GM12874 (cell line): ENCODE measurements at regions not wholly inside any gene's neighbourhood (a gene's known extent, or its start where the extent isn't known, plus 50 kb on each side); places are given as distances from the start of the nearest gene placed in this dataset.

Source experiments
- CTCF ChIP-seq: IDR thresholded peaks from 2 replicates; pipeline ENCODE4 v1.5.1; 2011; ENCODE audit warnings: low read depth, mild to moderate bottlenecking, control low read depth, low read length, moderate library complexity; ENCODE audit not compliant: insufficient read depth

- TF ChIP-seq CTCF, result no peak
Observed at GRCh38 chr11:128086794-128087193, 500.6 kb downstream of the ETS1 start.

- no peak for TF ChIP-seq CTCF
Observed at GRCh38 chr11:128085276-128085675, 502.1 kb downstream of the ETS1 start.

DNA sequence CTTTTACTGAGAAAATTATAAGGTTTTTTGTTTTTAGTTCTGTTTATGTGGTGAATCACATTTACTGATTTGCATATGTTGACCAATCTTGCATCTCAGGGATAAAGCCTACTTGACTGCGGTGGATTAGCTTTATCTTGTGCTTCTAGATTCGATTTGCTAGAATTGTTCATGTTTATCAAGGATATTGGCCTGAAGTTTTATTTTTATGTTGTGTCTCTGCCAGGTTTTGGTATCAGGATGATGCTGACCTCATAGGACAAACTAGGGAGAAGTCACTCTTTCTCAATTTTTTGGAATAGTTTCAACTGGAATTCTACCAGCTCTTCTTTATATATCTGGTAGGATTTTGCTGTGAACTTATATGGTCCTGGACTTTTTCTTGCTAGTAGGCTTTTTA, 504.8 kb downstream of the ETS1 start:
- TF ChIP-seq CTCF, result no peak

DNA sequence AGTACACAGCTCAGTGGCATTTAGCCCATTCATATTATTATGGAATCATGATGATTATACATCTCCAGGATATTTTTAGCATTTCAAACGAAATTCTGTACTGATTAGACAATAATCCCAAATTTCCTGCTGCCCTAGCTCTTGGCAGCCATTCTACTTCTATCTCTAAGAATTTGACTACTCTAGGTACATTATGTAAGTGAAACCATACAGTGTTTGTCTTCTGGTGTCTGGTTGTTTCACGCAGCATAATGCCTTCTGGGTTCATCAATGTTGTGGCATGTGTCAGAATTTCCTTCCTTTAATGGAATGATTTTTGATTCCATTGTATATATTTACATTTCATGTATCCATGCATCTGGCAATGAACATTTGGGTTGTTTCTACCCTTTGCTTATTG, 517.7 kb downstream of the ETS1 start:
- TF ChIP-seq CTCF, result no peak

GRCh38 chr11:128067780-128068179, 519.6 kb downstream of the ETS1 start:
- TF ChIP-seq CTCF, result no peak

- no peak for TF ChIP-seq CTCF
Observed at GRCh38 chr11:128066399-128066798, 521.0 kb downstream of the ETS1 start.

DNA sequence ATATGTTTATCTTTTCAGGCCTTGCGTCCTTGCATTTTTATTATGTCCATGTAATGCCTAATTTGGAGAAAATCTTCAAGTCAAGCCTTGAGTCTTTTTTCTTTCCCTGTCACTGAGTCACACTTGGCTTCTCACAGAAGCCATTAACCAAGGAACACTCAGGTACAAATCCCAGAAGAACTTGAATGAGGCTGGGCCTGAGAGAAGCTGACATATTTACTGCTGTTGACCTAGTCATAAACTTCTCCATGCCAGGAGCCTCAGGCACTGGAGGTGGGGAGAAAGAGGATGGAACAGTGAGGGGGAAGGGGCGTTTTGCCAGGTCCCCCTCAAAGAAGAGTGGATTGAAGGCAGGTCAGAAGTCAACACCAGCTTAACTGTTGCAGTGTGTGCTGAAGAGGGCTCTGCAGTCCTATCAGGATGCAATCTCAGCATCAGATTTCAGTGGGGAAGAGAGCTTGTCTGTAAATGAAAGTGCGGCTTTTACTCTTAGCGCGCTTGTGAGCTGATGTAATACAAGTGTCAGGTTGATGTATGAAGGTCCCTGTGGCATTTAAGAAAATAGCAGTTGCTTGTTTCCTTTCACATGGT, 526.0 kb downstream of the ETS1 start:
- no peak for TF ChIP-seq CTCF
